HG02973 (cell line): ENCODE measurements at regions not wholly inside any gene's neighbourhood (a gene's known extent, or its start where the extent isn't known, plus 50 kb on each side); places are given as distances from the start of the nearest gene placed in this dataset.
"Not testable (repeated sequence)": the region's sequence is repeated elsewhere in the genome, so short reads cannot be mapped to it uniquely, and the experiment has no call there.

Source experiments
- ATAC-seq: cut with Tn5 transposase; IDR thresholded peaks from one replicate; pipeline ENCODE4 v1.9.1; 2021; ENCODE audit warnings: moderate library complexity; ENCODE audit not compliant: unreplicated experiment

DNA sequence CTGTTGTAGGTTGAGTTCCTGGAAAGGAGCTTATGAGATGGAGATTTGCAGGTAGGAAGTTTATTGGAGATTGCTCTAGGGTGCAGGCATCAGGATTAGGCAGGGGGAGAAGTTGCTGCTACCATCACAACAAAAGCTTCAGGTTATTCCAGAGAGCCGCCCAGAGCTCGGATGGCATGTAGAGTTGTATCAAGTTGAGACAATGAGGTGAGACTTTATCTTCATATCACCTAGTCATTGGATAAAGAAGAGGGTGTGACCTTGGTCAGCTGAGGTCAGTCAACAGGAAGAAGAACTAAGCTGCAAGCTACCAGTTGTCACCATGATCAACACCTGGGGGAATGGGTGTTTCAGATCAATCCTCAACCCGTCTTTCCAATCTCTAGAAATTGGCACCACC is 342.0 kb downstream of the RFC3 start:
- ATAC-seq: no peak

DNA sequence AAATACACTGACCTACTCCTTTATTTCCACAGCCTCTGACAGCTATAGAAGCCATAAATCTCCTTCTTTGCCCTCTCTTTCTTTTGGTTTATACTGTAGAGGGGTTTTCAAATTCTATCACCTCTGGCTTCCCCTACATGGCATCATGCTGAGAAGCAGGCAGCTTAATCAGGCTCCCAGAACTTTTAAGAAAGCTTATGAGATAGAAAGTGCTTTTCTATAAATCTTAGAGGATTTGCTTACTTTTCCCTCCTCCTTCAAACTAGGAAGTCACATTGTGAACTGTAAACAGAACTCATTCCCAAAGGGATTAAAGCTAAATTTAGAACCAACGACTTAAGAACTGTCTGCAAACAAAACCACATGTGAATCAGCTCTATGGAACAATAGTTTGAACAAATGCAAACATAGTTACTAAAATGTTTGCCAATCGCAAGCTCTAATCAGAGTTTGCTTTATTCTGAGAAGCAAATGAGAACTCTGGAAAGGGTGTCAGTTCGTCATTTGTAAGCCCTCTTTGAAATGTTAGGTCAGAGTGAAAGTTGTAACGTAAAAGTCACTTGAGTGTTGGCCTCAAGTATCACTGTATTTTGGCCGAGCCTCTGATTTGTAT is 344.1 kb downstream of the RFC3 start:
- no peak for ATAC-seq

- ATAC-seq: no peak
These were observed 344.6 kb downstream of the RFC3 start for GRCh38 chr13:34162544-34162933.

- no peak for ATAC-seq
These were observed 346.6 kb downstream of the RFC3 start for GRCh38 chr13:34164582-34164981.

- ATAC-seq: no peak
These were observed 347.2 kb downstream of the RFC3 start for GRCh38 chr13:34165158-34165557.

DNA sequence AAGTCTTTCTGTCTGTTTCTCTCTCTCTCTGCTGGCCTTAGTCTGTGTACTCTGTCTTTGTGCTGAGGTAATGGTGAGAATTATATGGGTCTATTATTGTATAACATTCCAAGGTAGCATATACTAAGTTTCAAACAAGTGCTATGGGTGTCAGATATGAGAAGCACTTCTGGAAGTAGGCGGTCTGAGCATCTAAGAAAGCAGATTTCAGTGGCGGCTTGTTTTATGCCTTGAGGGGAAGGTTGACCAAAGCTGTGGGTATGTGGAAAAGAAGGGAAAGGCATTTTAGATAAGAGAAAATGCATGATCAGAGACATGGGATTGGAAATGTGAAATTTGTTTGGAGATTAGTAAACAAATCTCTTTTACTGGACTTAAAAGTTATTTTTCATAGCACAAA is 348.5 kb downstream of the RFC3 start:
- no peak for ATAC-seq

DNA sequence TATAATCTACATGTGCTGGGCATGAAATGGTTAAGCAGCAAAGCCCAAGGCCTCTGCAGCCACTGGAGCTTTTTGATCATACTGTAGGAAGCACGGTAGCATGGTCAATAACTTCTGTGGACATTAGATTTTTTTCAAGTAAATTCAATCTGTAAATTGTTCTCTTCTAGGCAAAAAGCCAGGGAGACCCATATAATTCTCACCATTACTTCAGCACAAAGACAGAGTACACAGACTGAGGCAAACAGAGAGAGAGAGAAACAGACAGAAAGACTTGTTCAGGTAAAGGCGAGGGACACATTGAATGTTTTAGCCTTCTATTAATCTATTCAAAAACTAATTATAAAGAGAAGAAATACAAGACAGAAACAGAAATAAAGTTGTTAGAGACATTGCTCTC is 349.4 kb downstream of the RFC3 start:
- no peak for ATAC-seq

- no peak for ATAC-seq
These were observed 354.1 kb downstream of the RFC3 start for GRCh38 chr13:34172048-34172447.

GRCh38 chr13:34174671-34175145 is 356.8 kb downstream of the RFC3 start:
- ATAC-seq: no peak

DNA sequence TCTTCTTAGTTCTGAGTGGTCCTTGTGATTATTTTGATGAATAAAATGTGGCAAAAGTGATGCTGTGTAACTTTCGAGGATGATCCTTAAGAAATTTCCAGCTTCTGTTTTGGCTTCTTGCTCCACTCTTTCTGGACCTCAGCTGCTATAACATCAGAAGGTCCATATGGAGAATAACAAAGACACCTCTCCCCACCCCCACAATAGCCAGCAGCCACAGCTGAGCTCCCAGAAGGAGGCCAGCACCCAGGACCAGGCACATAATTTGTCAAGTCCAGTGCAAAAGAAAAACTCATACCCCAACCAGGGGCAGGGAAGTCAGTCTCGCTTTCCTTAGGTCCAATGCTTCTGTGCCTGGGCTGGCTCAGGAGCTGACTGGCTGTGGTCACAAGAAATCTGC is 357.6 kb downstream of the RFC3 start:
- no peak for ATAC-seq

DNA sequence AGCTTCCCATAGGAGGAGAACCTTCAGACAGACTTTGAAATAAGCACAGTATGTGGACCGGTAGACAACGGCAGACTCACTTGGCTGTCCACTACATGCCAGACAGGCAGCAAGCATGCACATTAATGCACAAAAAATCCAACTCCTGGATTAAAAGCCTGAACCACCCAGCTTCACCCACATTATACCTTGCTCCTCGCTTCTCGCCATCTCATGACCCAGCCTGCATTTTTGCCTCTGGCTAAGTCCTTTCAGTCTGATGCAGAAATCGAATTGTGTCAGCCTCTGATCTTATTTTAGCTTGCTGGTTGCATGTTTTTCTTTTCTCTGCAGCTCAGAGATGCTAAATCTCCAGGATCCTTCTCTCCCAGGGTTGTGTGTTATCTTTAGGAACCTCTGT is 358.7 kb downstream of the RFC3 start:
- no peak for ATAC-seq

DNA sequence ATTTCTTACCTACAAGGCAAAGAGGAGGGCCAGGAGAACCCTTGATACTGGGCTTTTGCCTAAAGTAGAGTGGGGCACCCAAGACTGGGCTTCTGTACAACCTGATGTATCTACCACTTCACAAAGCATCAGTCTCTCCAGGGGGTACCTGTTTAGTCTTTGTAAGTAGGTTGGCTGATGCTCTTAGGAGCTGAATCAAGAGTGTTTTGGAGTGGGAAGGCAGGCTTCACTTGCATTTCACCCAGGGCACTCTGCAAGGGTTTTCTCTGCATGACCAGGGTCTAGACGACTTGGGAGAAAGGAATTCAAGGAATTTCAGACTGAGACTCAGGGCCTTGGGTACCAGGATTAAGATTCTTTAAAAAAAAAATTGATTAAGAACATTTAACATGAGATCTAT is 361.5 kb downstream of the RFC3 start:
- ATAC-seq: no peak

DNA sequence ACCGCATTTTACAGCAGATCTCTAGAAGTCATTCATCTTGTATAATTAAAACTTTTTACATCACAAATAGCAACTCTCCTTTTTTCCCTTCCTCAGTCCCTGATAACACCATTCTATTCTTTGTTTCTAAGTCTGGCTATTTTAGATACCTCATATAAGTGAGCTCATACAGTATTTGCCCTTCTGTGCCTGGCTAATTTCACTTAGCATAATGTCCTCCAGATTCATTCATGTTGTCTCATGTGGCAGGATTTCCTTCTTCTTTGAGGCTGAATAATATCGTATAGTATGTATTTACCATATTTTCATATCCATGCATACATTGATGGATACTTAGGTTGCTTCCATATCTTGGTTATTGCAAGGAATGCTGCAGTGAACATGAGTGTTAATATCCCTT is 362.0 kb downstream of the RFC3 start:
- ATAC-seq: no peak

- ATAC-seq: not testable (repeated sequence)
These were observed 363.3 kb downstream of the RFC3 start for GRCh38 chr13:34181256-34181655.

DNA sequence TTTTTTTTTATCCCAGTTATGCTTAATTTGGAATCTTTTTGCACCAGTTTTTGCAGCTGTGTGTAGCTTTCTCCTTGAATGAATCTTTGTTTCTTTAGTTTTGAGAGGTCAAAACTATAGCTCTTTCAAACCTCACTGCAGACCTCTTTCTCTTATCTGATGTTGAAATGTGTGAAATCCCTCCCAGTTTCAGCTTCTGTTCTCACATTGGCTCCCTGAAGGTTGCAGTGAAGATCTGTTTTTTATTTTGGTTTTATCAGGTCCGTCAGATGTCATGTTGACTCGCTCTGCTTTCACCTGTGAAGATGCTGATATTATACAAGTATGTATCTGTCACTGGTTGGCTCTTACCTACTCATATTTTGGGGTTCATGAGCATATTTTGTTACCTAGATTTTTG is 372.0 kb downstream of the RFC3 start:
- ATAC-seq: no peak

DNA sequence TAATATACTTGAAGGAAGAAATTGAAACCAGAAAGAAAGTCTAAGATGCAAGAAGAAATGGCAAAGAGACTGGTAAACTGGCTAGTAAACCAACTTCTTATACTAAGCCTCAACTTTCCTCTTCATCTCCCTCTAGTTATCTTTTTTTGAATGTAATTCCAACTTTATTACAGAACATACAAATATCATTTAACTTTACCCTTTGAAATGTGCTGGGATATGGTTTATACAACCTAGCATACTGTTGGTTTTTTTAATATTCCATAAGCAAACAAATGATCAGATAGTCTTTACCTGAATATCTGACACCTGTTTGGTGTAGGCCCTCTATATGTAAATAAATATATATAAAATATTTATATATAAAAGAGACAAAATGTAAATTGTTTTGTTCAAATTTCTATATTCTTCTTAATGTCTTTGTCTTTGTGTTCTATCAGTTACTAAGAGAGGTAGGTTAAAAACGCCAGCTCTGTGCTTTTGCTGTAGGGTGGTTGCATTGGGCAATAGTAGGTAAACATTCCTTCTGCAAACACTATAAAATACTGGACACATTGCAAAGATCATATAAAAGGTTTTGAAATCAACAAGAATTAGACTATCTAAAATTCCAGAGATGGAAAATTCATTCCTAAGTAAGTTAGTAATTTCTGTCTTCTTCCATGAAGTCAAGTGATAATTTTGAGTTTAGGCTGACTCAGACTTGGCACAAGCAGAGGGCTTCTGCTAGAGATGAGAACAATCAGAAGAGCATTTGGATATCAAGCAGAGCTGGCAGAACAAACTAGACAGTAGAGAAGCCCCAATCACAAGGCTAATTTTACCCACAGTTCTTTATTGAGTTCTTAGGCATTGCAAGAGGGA is 383.3 kb downstream of the RFC3 start:
- no peak for ATAC-seq

DNA sequence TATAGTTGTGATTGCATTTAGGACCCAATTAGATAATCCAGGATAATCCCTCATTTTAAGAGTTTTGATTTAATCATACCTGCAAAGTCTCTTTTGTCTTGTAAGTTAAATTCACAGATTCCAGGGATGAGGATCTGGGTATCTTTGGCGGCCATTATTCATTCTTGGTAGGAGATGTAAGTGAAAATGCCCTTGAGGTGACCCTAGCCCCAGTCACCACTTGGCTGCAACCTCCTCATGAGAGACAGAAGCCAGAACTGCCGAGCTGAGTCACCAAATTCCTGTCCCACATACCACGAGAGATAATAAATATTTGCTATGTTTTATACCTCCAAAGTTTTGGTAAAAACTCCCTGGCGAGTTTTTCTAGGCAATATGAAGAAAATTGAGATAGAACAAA is 389.4 kb downstream of the RFC3 start:
- no peak for ATAC-seq

DNA sequence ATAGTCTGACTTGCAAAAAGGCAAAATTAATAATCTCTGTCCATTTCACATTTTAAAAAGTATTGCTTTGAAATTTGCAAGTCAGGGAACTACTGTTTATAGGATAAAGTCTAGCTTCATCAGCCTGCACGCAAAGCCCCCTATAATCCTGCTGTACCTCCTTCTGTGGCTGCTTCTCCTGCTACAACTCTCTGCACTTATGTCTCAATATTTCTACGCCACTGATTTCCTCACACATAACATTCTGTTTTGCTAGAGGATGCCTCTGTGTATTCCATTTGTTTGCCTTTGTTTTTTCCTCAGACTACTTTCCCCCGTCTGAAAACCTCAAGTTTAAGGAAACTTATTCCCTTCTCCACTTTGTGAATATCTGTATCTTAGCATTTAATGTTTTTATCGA is 389.9 kb downstream of the RFC3 start:
- ATAC-seq: no peak

DNA sequence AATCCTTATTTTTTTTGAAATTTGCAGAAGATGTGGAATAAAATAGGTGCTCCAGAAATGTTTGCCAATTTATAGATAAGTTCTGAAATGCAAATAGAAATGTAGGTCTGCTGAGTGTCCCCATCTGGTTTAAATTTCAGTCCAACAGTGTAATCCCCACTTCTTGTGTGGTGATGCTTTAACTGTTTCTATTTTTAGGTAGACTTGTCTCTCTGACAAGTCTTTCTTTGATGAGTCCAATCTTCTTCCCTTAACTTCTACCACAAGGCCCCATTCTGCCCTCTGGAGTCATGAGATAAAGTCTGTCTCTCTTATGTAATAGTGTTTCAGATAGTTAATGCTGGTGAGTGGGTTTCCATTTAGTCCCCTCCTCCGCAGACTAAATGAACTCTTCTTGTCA is 390.4 kb downstream of the RFC3 start:
- no peak for ATAC-seq

- ATAC-seq: no peak
These were observed 392.4 kb downstream of the RFC3 start for GRCh38 chr13:34210341-34210740.

DNA sequence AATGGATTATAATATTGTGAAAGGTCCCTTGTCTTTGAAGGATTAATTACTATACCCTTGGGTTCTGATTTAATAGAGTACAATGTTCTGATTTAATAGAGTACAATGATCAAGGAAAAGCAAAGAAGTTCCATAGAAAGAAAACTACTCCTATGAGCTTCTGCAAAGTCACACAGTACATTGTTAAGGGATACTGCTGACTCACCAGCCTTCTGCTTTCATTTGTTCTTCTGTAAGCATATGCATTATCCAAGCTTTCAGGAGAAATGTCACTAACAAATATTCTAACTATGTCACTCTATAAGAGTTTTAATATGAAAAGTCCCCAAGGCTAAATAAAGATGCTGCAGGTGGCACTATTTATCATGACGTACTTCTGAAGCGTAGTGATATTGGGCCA is 396.7 kb downstream of the RFC3 start:
- no peak for ATAC-seq

DNA sequence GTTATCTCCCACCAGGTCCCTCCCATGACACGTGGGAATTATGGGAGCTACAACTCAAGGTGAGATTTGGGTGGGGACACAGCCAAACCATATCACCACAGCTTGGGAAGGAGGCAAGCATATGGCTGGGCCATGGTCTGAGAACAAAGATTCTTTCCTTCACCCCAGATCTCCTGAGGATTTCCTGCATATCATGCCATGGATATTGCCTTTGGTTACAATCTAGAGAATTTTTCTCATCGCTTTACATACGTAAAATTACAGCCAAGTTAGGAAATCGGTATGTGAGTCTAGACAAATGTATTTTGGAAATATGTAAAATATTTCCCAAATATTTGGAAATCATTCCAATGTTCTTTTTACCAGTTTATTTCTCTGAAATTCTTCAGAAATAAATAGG is 398.3 kb downstream of the RFC3 start:
- ATAC-seq: no peak
